ENCODE measurements at regions not wholly inside any gene's neighbourhood (a gene's known extent, or its start where the extent isn't known, plus 50 kb on each side); places are given as distances from the start of the nearest gene placed in this dataset.

- no peak for DNase-seq (ENCODE audit: low spot score)
- intact Hi-C loops (cut with DNase I), result no loop called here
These were observed 1042.2 kb upstream of the CNTNAP5 start for GRCh38 chr2:122982936-122983335.

- DNase-seq (ENCODE audit: low spot score), result no peak
- intact Hi-C loops (cut with DNase I), result no loop called here
These were observed 1036.5 kb upstream of the CNTNAP5 start for GRCh38 chr2:122988395-122989221.

GRCh38 chr2:122993592-122993991, 1031.5 kb upstream of the CNTNAP5 start:
- intact Hi-C loops (cut with DNase I), result no loop called here

GRCh38 chr2:122999258-122999657, 1025.8 kb upstream of the CNTNAP5 start:
- DNase-seq (ENCODE audit: low spot score), result no peak
- intact Hi-C loops (cut with DNase I), result no loop called here

More at GRCh38 chr2:122993592-122993991, 1031.5 kb upstream of the CNTNAP5 start:
- no peak for DNase-seq (ENCODE audit: low spot score)

- intact Hi-C loops (cut with DNase I), result no loop called here
- no peak for DNase-seq (ENCODE audit: low spot score)
These were observed 1025.3 kb upstream of the CNTNAP5 start for GRCh38 chr2:122999821-123000220.

GRCh38 chr2:123002660-123003248, 1022.3 kb upstream of the CNTNAP5 start:
- intact Hi-C loops (cut with DNase I), result no loop called here
- DNase-seq (ENCODE audit: low spot score), result no peak

- no peak for DNase-seq (ENCODE audit: low spot score)
- intact Hi-C loops (cut with DNase I), result no loop called here
These were observed 1009.9 kb upstream of the CNTNAP5 start for GRCh38 chr2:123015186-123015585.

- no peak for DNase-seq (ENCODE audit: low spot score)
- intact Hi-C loops (cut with DNase I), result no loop called here
These were observed 989.5 kb upstream of the CNTNAP5 start for GRCh38 chr2:123035541-123035940.

GRCh38 chr2:123036300-123036699, 988.8 kb upstream of the CNTNAP5 start:
- peak; percentile 59 for DNase-seq (ENCODE audit: low spot score)
- intact Hi-C loops (cut with DNase I), result no loop called here

- DNase-seq (ENCODE audit: low spot score), result no peak
- intact Hi-C loops (cut with DNase I), result no loop called here
These were observed 984.6 kb upstream of the CNTNAP5 start for GRCh38 chr2:123040506-123040905.

GRCh38 chr2:123043458-123043857, 981.6 kb upstream of the CNTNAP5 start:
- no peak for DNase-seq (ENCODE audit: low spot score)
- intact Hi-C loops (cut with DNase I), result no loop called here

- intact Hi-C loops (cut with DNase I), result no loop called here
- no peak for DNase-seq (ENCODE audit: low spot score)
These were observed 979.4 kb upstream of the CNTNAP5 start for GRCh38 chr2:123045713-123046112.

- intact Hi-C loops (cut with DNase I), result no loop called here
- no peak for DNase-seq (ENCODE audit: low spot score)
These were observed 977.9 kb upstream of the CNTNAP5 start for GRCh38 chr2:123047186-123047585.

GRCh38 chr2:123051136-123051535, 974.0 kb upstream of the CNTNAP5 start:
- DNase-seq (ENCODE audit: low spot score), result no peak
- intact Hi-C loops (cut with DNase I), result no loop called here

GRCh38 chr2:123061534-123061933, 963.6 kb upstream of the CNTNAP5 start:
- no peak for DNase-seq (ENCODE audit: low spot score)
- intact Hi-C loops (cut with DNase I), result no loop called here

GRCh38 chr2:123073371-123073770, 951.7 kb upstream of the CNTNAP5 start:
- intact Hi-C loops (cut with DNase I), result no loop called here

GRCh38 chr2:123073956-123074355, 951.1 kb upstream of the CNTNAP5 start:
- DNase-seq (ENCODE audit: low spot score), result no peak
- intact Hi-C loops (cut with DNase I), result no loop called here

More at GRCh38 chr2:123073371-123073770, 951.7 kb upstream of the CNTNAP5 start:
- DNase-seq (ENCODE audit: low spot score), result no peak

- intact Hi-C loops (cut with DNase I), result no loop called here
- no peak for DNase-seq (ENCODE audit: low spot score)
These were observed 948.0 kb upstream of the CNTNAP5 start for GRCh38 chr2:123077101-123077500.

- no peak for DNase-seq (ENCODE audit: low spot score)
- intact Hi-C loops (cut with DNase I), result loop anchor here in 1 of 2 donors (5.0 kb wide), 1 partner anchor 573 kb away; no protein-coding TSS in a partner anchor
These were observed 944.8 kb upstream of the CNTNAP5 start for GRCh38 chr2:123080331-123080730.

- intact Hi-C loops (cut with DNase I), result no loop called here
- no peak for DNase-seq (ENCODE audit: low spot score)
These were observed 939.6 kb upstream of the CNTNAP5 start for GRCh38 chr2:123085484-123085883.

All from posterior vena cava (tissue), 2 donors.